MCF 10A (cell line): ENCODE measurements at regions not wholly inside any gene's neighbourhood (a gene's known extent, or its start where the extent isn't known, plus 50 kb on each side); places are given as distances from the start of the nearest gene placed in this dataset.

Experiments used
- BruUV-seq: library from RNA; stranded (reverse); fragments of 400-500 nt; replicated peaks from 2 replicates; lab custom pipeline; 2021; lab: Mats Ljungman, UMichigan
- CTCF ChIA-PET: fragments of 300-600 bp; sonication (Branson Sonifier 250); formaldehyde crosslinking; extraction: SDS; loops from one replicate; lab custom pipeline; 2021; ENCODE audit warnings: antibody characterized with exemption, inconsistent platforms; lab: Yijun Ruan, JAX
- POLR2A ChIA-PET: fragments of 300-600, 350-650 bp; sonication (Branson Sonifier 250); formaldehyde crosslinking; extraction: SDS; loops from one replicate; lab custom pipeline; 2020; ENCODE audit warnings: antibody characterized with exemption, inconsistent platforms; lab: Yijun Ruan, JAX
- DNase-seq: peaks from one replicate; pipeline ENCODE4 v3.0.0-alpha.2; 2018; ENCODE audit not compliant: unreplicated experiment
- H3K27ac Mint-ChIP-seq: one replicate; pipeline ENCODE4 v1.8.0; 2022; ENCODE audit warnings: mild to moderate bottlenecking, low read depth, mixed read lengths; ENCODE audit not compliant: unreplicated experiment
- H3K27me3 Mint-ChIP-seq: one replicate; pipeline ENCODE4 v1.8.0; 2022; ENCODE audit warnings: mixed read lengths; ENCODE audit not compliant: insufficient read depth, unreplicated experiment
- H3K36me3 Mint-ChIP-seq: one replicate; pipeline ENCODE4 v1.8.0; 2022; ENCODE audit warnings: mild to moderate bottlenecking, moderate library complexity, mixed read lengths; ENCODE audit not compliant: insufficient read depth, unreplicated experiment
- H3K4me1 Mint-ChIP-seq: one replicate; pipeline ENCODE4 v1.8.0; 2022; ENCODE audit warnings: mixed read lengths; ENCODE audit not compliant: insufficient read depth, unreplicated experiment
- H3K4me3 Mint-ChIP-seq: one replicate; pipeline ENCODE4 v1.8.0; 2022; ENCODE audit warnings: mild to moderate bottlenecking, moderate library complexity, mixed read lengths; ENCODE audit not compliant: unreplicated experiment
- H3K9me3 Mint-ChIP-seq: one replicate; pipeline ENCODE4 v1.8.0; 2022; ENCODE audit warnings: mixed read lengths; ENCODE audit not compliant: unreplicated experiment
- CTCF ChIP-seq: fragments of 200-600 bp; IDR thresholded peaks from one replicate; pipeline ENCODE4 v1.8.0; 2022; ENCODE audit warnings: antibody characterized with exemption, mild to moderate bottlenecking; ENCODE audit not compliant: unreplicated experiment
- intact Hi-C: fragments of 100-400 bp; cut with micrococcal nuclease; formaldehyde crosslinking; loops from 2 replicates; pipeline ENCODE4 v1.14.1; 2022

DNA sequence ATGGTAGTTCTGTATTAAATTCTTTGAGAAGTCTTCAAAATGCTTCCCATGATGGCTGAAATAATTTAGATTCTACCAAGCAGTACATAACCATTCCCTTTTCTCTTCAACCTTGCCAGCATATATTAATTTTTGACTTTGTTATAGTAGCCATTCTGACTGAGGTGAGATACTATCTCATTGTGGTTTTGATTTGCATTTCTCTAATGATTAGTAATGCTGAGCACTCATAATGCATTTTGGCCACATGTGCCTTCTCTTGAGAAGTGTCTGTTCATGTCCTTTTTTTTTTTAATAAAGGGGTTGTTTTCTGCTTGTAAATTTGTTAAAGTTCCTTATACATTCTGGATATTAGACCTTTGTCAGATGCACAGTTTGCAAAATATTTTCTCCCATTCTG is 173.9 kb downstream of the CALCRL start:
- Mint-ChIP-seq H3K4me1 (no peaks in the 10 kb centered on the region), H3K9me3 (no peaks in the 10 kb centered on the region), H3K36me3 (no peaks in the 10 kb centered on the region), H3K4me3 (no peak overlapping the region), H3K27me3 (no peaks in the 10 kb centered on the region), H3K27ac (no peak overlapping the region)
- no TSS peak for BruUV-seq
- TF ChIP-seq CTCF, result no peak
- no peak for DNase-seq
- intact Hi-C loops, result no loop called here
- ChIA-PET CTCF (no interaction called here), POLR2A (no interaction called here)

GRCh38 chr2:187272255-187272654 is 175.8 kb downstream of the CALCRL start:
- CTCF ChIA-PET, result no interaction called here
- intact Hi-C loops, result no loop called here
- TF ChIP-seq CTCF, result no peak
- Mint-ChIP-seq H3K36me3 (no peaks in the 10 kb centered on the region), H3K27ac (no peak overlapping the region), H3K4me1 (no peaks in the 10 kb centered on the region), H3K9me3 (no peaks in the 10 kb centered on the region), H3K27me3 (no peaks in the 10 kb centered on the region), H3K4me3 (no peak overlapping the region)
- POLR2A ChIA-PET, result no interaction called here
- BruUV-seq, result no TSS peak
- no peak for DNase-seq

GRCh38 chr2:187271825-187272224 is 176.2 kb downstream of the CALCRL start:
- ChIA-PET POLR2A (no interaction called here), CTCF (interaction anchor here (0.6 kb wide), 1 partner anchor 182 kb away, joined by 3 read pairs; no protein-coding TSS in a partner anchor)
- no peaks in the 10 kb centered on the region for H3K27me3 Mint-ChIP-seq
- H3K36me3 Mint-ChIP-seq, result no peaks in the 10 kb centered on the region
- no peak for DNase-seq
- H3K4me3 Mint-ChIP-seq, result no peak overlapping the region
- no peaks in the 10 kb centered on the region for H3K4me1 Mint-ChIP-seq
- H3K27ac Mint-ChIP-seq, result no peak overlapping the region
- no peak for TF ChIP-seq CTCF
- intact Hi-C loops, result no loop called here
- no TSS peak for BruUV-seq
- no peaks in the 10 kb centered on the region for H3K9me3 Mint-ChIP-seq

DNA sequence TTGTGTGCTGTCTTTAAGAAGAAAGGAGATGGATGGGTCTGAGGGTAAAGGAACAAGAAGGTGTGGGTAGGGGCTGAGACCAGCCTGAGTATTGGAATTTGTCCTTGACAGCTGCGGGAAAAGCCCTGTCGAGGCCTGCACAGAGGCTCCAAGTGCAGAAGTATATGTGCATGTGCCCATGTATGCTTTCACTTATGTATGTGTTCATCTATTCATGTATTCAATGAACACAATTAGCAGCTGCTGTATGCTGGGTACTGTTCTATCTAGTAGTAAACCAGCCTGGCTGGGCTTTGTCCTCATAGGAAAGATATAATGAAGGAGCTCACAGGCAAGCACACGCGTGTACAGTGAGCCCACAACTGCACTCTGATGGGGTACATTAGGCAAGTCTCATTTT is 181.4 kb downstream of the CALCRL start:
- H3K4me3 Mint-ChIP-seq, result no peak overlapping the region
- no peak overlapping the region for H3K27ac Mint-ChIP-seq
- H3K27me3 Mint-ChIP-seq, result no peaks in the 10 kb centered on the region
- no peaks in the 10 kb centered on the region for H3K4me1 Mint-ChIP-seq
- CTCF ChIA-PET, result no interaction called here
- no peaks in the 10 kb centered on the region for H3K9me3 Mint-ChIP-seq
- POLR2A ChIA-PET, result no interaction called here
- no peak for DNase-seq
- no TSS peak for BruUV-seq
- no peak for TF ChIP-seq CTCF
- no peaks in the 10 kb centered on the region for H3K36me3 Mint-ChIP-seq
- intact Hi-C loops, result no loop called here
